ENCODE measurements at regions not wholly inside any gene's neighbourhood (a gene's known extent, or its start where the extent isn't known, plus 50 kb on each side); places are given as distances from the start of the nearest gene placed in this dataset.

GRCh38 chr1:65044411-65044810, 78.1 kb upstream of the JAK1 start:
- no peak overlapping the region for H2BK12ac ChIP-seq (ENCODE audit: low read length)
- no peak overlapping the region for H4K8ac ChIP-seq (ENCODE audit: low read depth, low read length)
- H3K23ac ChIP-seq (ENCODE audit: low read depth, low read length, poor library complexity) = no peak overlapping the region
- WGBS, 2 donors (ENCODE audit: extremely low coverage in 2 of 2, insufficient read length in 2 of 2, insufficient replicate concordance in 1 of 2) = no CpG with 5 or more reads among the region's 5 CpGs
- H3K9ac ChIP-seq (ENCODE audit: low read depth, low read length, poor library complexity) = no peak overlapping the region
- no peak overlapping the region for H3K4me3 ChIP-seq (ENCODE audit: low read length in 2 of 2)
- no peak overlapping the region for H2BK120ac ChIP-seq (ENCODE audit: low read depth, low read length)
- no peak overlapping the region for H3K14ac ChIP-seq (ENCODE audit: low read length)
- H3K36me3 ChIP-seq (replicated peaks in 1 of 2; ENCODE audit: control insufficient read depth in 2 of 2, insufficient read depth in 2 of 2, low read length in 2 of 2) = no peaks in the 10 kb centered on the region
- no peak overlapping the region for H2AK5ac ChIP-seq (ENCODE audit: low read depth, low read length)
- H3K4me2 ChIP-seq (ENCODE audit: insufficient read depth, low read length, poor library complexity, severe bottlenecking) = no peak overlapping the region
- H3K79me1 ChIP-seq (ENCODE audit: low read depth, low read length) = no peaks in the 10 kb centered on the region
- H3K9me3 ChIP-seq (replicated peaks in 1 of 2; ENCODE audit: control insufficient read depth in 2 of 2, insufficient read depth in 1 of 2, low read depth in 1 of 2, low read length in 2 of 2) = no peaks in the 10 kb centered on the region
- H4K91ac ChIP-seq (ENCODE audit: low read depth, low read length, poor library complexity) = no peak overlapping the region
- H3K27ac ChIP-seq (replicated peaks; ENCODE audit: low read length) = no peak overlapping the region
- H3K27me3 ChIP-seq (ENCODE audit: control insufficient read depth in 3 of 3, insufficient read depth in 3 of 3, low read depth in 1 of 3, low read length in 3 of 3) = no peaks in the 10 kb centered on the region
- H3K18ac ChIP-seq (ENCODE audit: low read length) = no peak overlapping the region
- H3K4me1 ChIP-seq (ENCODE audit: control insufficient read depth in 2 of 2, insufficient read depth in 1 of 2, low read depth in 1 of 2, low read length in 2 of 2) = peaks cover 0 to 2% of the 10 kb centered on the region in 2 donors
- no peak overlapping the region for H2BK5ac ChIP-seq (ENCODE audit: low read length)
- no peak overlapping the region for H3K4ac ChIP-seq (ENCODE audit: low read length)
- H2AFZ ChIP-seq (ENCODE audit: low read length) = no peak overlapping the region
- no peak for DNase-seq (ENCODE audit: low spot score)
- H2BK15ac ChIP-seq (ENCODE audit: low read length) = no peak overlapping the region

GRCh38 chr1:65045022-65045817, 78.9 kb upstream of the JAK1 start:
- H3K36me3 ChIP-seq (replicated peaks in 1 of 2; ENCODE audit: control insufficient read depth in 2 of 2, insufficient read depth in 2 of 2, low read length in 2 of 2) = no peaks in the 10 kb centered on the region
- H2BK15ac ChIP-seq (ENCODE audit: low read length) = no peak overlapping the region
- no peak overlapping the region for H2AFZ ChIP-seq (ENCODE audit: low read length)
- H3K4me3 ChIP-seq (ENCODE audit: low read length in 2 of 2) = no peak overlapping the region
- no peak overlapping the region for H3K14ac ChIP-seq (ENCODE audit: low read length)
- no peak overlapping the region for H3K18ac ChIP-seq (ENCODE audit: low read length)
- no peak overlapping the region for H3K4me2 ChIP-seq (ENCODE audit: insufficient read depth, low read length, poor library complexity, severe bottlenecking)
- H3K79me1 ChIP-seq (ENCODE audit: low read depth, low read length) = no peaks in the 10 kb centered on the region
- peaks cover 0 to 2% of the 10 kb centered on the region in 2 donors for H3K4me1 ChIP-seq (ENCODE audit: control insufficient read depth in 2 of 2, insufficient read depth in 1 of 2, low read depth in 1 of 2, low read length in 2 of 2)
- H2BK5ac ChIP-seq (ENCODE audit: low read length) = no peak overlapping the region
- no peak overlapping the region for H3K9ac ChIP-seq (ENCODE audit: low read depth, low read length, poor library complexity)
- H3K27ac ChIP-seq (replicated peaks; ENCODE audit: low read length) = no peak overlapping the region
- H2BK12ac ChIP-seq (ENCODE audit: low read length) = no peak overlapping the region
- H4K8ac ChIP-seq (ENCODE audit: low read depth, low read length) = no peak overlapping the region
- H3K23ac ChIP-seq (ENCODE audit: low read depth, low read length, poor library complexity) = no peak overlapping the region
- DNase-seq (ENCODE audit: low spot score) = no peak
- no peak overlapping the region for H4K91ac ChIP-seq (ENCODE audit: low read depth, low read length, poor library complexity)
- no peaks in the 10 kb centered on the region for H3K27me3 ChIP-seq (ENCODE audit: control insufficient read depth in 3 of 3, insufficient read depth in 3 of 3, low read depth in 1 of 3, low read length in 3 of 3)
- H3K4ac ChIP-seq (ENCODE audit: low read length) = no peak overlapping the region
- no peak overlapping the region for H2AK5ac ChIP-seq (ENCODE audit: low read depth, low read length)
- no CpG with 5 or more reads among the region's 4 CpGs for WGBS, 2 donors (ENCODE audit: extremely low coverage in 2 of 2, insufficient read length in 2 of 2, insufficient replicate concordance in 1 of 2)
- H2BK120ac ChIP-seq (ENCODE audit: low read depth, low read length) = no peak overlapping the region
- no peaks in the 10 kb centered on the region for H3K9me3 ChIP-seq (replicated peaks in 1 of 2; ENCODE audit: control insufficient read depth in 2 of 2, insufficient read depth in 1 of 2, low read depth in 1 of 2, low read length in 2 of 2)

- Histone ChIP-seq H3K4me2 (ENCODE audit: insufficient read depth, low read length, poor library complexity, severe bottlenecking) (no peak overlapping the region), H2AK5ac (ENCODE audit: low read depth, low read length) (no peak overlapping the region), H3K4ac (ENCODE audit: low read length) (no peak overlapping the region), H2AFZ (ENCODE audit: low read length) (no peak overlapping the region), H3K14ac (ENCODE audit: low read length) (no peak overlapping the region), H4K91ac (ENCODE audit: low read depth, low read length, poor library complexity) (no peak overlapping the region), H3K79me1 (ENCODE audit: low read depth, low read length) (no peaks in the 10 kb centered on the region), H3K27ac (replicated peaks; ENCODE audit: low read length) (no peak overlapping the region), H2BK12ac (ENCODE audit: low read length) (no peak overlapping the region), H3K4me1 (ENCODE audit: control insufficient read depth in 2 of 2, insufficient read depth in 1 of 2, low read depth in 1 of 2, low read length in 2 of 2) (peaks cover 0 to 2% of the 10 kb centered on the region in 2 donors), H3K27me3 (ENCODE audit: control insufficient read depth in 3 of 3, insufficient read depth in 3 of 3, low read depth in 1 of 3, low read length in 3 of 3) (no peaks in the 10 kb centered on the region), H3K9ac (ENCODE audit: low read depth, low read length, poor library complexity) (no peak overlapping the region), H3K9me3 (replicated peaks in 1 of 2; ENCODE audit: control insufficient read depth in 2 of 2, insufficient read depth in 1 of 2, low read depth in 1 of 2, low read length in 2 of 2) (no peaks in the 10 kb centered on the region), H3K36me3 (replicated peaks in 1 of 2; ENCODE audit: control insufficient read depth in 2 of 2, insufficient read depth in 2 of 2, low read length in 2 of 2) (no peaks in the 10 kb centered on the region), H2BK120ac (ENCODE audit: low read depth, low read length) (no peak overlapping the region), H3K4me3 (ENCODE audit: low read length in 2 of 2) (no peak overlapping the region), H4K8ac (ENCODE audit: low read depth, low read length) (no peak overlapping the region), H2BK15ac (ENCODE audit: low read length) (no peak overlapping the region), H2BK5ac (ENCODE audit: low read length) (no peak overlapping the region), H3K18ac (ENCODE audit: low read length) (no peak overlapping the region), H3K23ac (ENCODE audit: low read depth, low read length, poor library complexity) (no peak overlapping the region)
- no CpG with 5 or more reads among the region's 6 CpGs for WGBS, 2 donors (ENCODE audit: extremely low coverage in 2 of 2, insufficient read length in 2 of 2, insufficient replicate concordance in 1 of 2)
- DNase-seq (ENCODE audit: low spot score) = no peak
Measured at GRCh38 chr1:65048335-65048734, 82.0 kb upstream of the JAK1 start.

- Histone ChIP-seq H4K91ac (ENCODE audit: low read depth, low read length, poor library complexity) (no peak overlapping the region), H2BK5ac (ENCODE audit: low read length) (no peak overlapping the region), H3K4me2 (ENCODE audit: insufficient read depth, low read length, poor library complexity, severe bottlenecking) (no peak overlapping the region), H2AFZ (ENCODE audit: low read length) (no peak overlapping the region), H3K79me1 (ENCODE audit: low read depth, low read length) (no peaks in the 10 kb centered on the region), H2BK120ac (ENCODE audit: low read depth, low read length) (no peak overlapping the region), H3K14ac (ENCODE audit: low read length) (no peak overlapping the region), H3K18ac (ENCODE audit: low read length) (no peak overlapping the region), H3K9me3 (replicated peaks in 1 of 2; ENCODE audit: control insufficient read depth in 2 of 2, insufficient read depth in 1 of 2, low read depth in 1 of 2, low read length in 2 of 2) (no peaks in the 10 kb centered on the region), H3K36me3 (replicated peaks in 1 of 2; ENCODE audit: control insufficient read depth in 2 of 2, insufficient read depth in 2 of 2, low read length in 2 of 2) (peaks cover 0 to 6% of the 10 kb centered on the region in 2 donors), H3K4me3 (ENCODE audit: low read length in 2 of 2) (no peak overlapping the region), H3K27ac (replicated peaks; ENCODE audit: low read length) (no peak overlapping the region), H3K4me1 (ENCODE audit: control insufficient read depth in 2 of 2, insufficient read depth in 1 of 2, low read depth in 1 of 2, low read length in 2 of 2) (peaks cover 0 to 2% of the 10 kb centered on the region in 2 donors), H3K27me3 (ENCODE audit: control insufficient read depth in 3 of 3, insufficient read depth in 3 of 3, low read depth in 1 of 3, low read length in 3 of 3) (no peaks in the 10 kb centered on the region), H3K23ac (ENCODE audit: low read depth, low read length, poor library complexity) (no peak overlapping the region), H2AK5ac (ENCODE audit: low read depth, low read length) (no peak overlapping the region), H2BK15ac (ENCODE audit: low read length) (no peak overlapping the region), H3K4ac (ENCODE audit: low read length) (no peak overlapping the region), H2BK12ac (ENCODE audit: low read length) (no peak overlapping the region), H4K8ac (ENCODE audit: low read depth, low read length) (no peak overlapping the region), H3K9ac (ENCODE audit: low read depth, low read length, poor library complexity) (no peak overlapping the region)
- WGBS, 2 donors (ENCODE audit: extremely low coverage in 2 of 2, insufficient read length in 2 of 2, insufficient replicate concordance in 1 of 2) = no CpG with 5 or more reads among the region's 5 CpGs
- no peak for DNase-seq (ENCODE audit: low spot score)
Measured at GRCh38 chr1:65049941-65050713, 83.8 kb upstream of the JAK1 start.
